Transverse colon (tissue), 4 donors: ENCODE measurements at regions not wholly inside any gene's neighbourhood (a gene's known extent, or its start where the extent isn't known, plus 50 kb on each side); places are given as distances from the start of the nearest gene placed in this dataset.

Source experiments
- CTCF ChIP-seq, 5 experiments: fragments of 200-600 bp in 3 of 5; fragments of 450-650 bp in 2 of 5; sonication (generic) in 3 of 5; IDR thresholded peaks; 1 replicate in 2 of 5; 2 replicates in 3 of 5; pipeline ENCODE4 v1.5.1; 2016 to 2017; ENCODE audit warnings: antibody characterized with exemption in 5 of 5, inconsistent platforms in 3 of 5, mild to moderate bottlenecking in 2 of 5, moderate library complexity in 1 of 5
- EP300 ChIP-seq: sonication (generic); formaldehyde crosslinking; IDR thresholded peaks from one replicate; pipeline ENCODE4 v1.6.1; 2017; ENCODE audit warnings: antibody characterized with exemption, low read depth
- POLR2A ChIP-seq: fragments of 450-650 bp; IDR thresholded peaks from one replicate; pipeline ENCODE4 v1.6.1; 2016; ENCODE audit warnings: antibody characterized with exemption, mild to moderate bottlenecking, moderate library complexity
- POLR2AphosphoS5 ChIP-seq, 3 donors: sonication (generic); formaldehyde crosslinking; IDR thresholded peaks; one replicate each; pipeline ENCODE4 v1.6.1; 2016; ENCODE audit warnings: antibody characterized with exemption in 3 of 3

- TF ChIP-seq CTCF (IDR thresholded peaks at IDR 0.05), result no peak
- TF ChIP-seq POLR2A, result no peak
- no peak for TF ChIP-seq POLR2AphosphoS5 (IDR thresholded peaks at IDR 0.05)
- no peak for TF ChIP-seq EP300
Observed at GRCh38 chr6:117117652-117118051, 147.7 kb upstream of the VGLL2 start.
